ENCODE measurements at regions not wholly inside any gene's neighbourhood (a gene's known extent, or its start where the extent isn't known, plus 50 kb on each side); places are given as distances from the start of the nearest gene placed in this dataset.
"Not testable (repeated sequence)": the region's sequence is repeated elsewhere in the genome, so short reads cannot be mapped to it uniquely, and the experiment has no call there.

DNA sequence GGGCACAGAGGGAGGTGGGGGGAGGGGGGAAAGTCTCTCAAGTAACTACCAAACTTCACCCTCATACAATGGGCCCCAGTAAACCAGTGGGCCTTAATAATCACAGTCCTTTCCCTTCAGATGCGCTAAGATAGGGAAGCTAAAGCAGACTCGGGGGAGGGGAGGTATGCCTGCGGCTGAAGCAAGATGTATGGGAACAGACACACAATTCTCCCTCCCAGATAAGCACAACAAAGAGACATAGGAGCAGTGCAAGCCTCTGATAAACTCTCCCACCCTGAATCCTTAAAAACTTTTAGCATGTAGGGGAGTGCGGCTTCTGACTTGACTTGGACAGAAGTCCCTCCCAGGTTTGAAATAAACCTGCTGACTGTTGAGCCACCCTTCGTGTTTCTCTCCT is 54.7 kb downstream of the PROP1 start:
- DNase-seq = not testable (repeated sequence)

DNA sequence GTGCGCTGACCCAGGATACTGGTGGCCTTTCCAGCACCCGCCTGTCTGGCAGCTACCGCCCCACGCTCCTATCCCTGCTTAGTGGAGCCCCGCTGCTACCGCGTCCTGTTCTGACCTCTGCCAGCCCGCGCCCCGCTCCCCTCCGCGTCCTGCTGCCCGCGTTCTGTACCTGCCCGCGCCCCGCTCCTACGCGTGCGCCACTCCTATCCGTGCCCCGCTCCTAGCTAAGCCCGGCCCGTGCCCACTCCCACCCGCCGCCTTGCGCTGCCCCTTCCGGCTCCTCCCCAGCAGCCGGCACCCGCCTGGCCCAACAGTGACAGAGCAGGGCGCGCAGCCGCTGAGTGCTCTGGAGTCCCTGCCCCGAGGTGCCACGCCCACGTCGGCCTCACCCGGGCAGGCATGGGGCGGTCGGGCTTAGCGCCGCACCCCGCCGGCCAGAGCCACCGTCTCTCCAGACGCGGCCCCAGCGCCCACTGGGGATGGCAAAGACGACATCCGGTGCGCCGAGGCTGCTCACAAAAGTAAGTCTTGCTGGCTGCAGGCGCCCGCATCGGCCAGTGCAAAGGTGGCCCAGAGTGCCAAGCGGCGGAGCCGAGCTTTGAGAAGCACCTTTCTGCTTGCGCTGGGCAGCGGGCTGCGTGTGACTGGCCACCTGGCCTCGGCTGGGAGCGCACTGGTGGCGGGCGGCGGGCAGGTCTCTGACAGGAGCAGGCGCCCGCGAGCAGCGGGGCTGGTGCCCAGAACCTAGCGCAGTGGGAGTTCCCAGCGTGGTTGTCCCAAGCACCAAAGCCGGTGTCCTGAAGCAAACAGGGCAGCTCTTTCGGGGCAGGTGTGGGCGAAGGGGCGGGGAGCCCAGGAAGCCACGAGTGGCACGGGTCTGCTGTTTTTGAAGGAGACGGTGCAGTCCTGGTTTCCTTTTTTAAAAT is 56.5 kb downstream of the PROP1 start:
- not testable (repeated sequence) for DNase-seq

DNA sequence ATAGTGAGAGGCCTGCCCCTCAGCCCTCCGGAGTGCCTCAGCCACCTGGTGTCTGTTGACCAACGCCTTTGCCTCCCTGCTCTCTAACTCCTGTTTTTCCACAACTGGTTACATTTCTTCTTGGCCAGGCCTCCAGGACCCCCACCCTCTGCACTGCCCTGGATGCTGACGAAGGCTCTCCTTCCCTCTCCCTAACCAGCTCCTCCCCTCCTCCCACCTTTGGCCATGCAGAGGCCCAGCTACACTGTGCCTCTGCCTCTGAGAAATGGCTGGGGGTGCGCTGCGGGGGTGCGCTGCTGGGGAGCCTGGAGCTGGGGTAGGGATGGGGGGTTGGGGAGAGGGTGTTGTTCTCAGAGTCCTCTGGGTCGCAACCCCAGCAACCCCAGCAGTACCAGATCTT is 57.3 kb downstream of the PROP1 start:
- not testable (repeated sequence) for DNase-seq

DNA sequence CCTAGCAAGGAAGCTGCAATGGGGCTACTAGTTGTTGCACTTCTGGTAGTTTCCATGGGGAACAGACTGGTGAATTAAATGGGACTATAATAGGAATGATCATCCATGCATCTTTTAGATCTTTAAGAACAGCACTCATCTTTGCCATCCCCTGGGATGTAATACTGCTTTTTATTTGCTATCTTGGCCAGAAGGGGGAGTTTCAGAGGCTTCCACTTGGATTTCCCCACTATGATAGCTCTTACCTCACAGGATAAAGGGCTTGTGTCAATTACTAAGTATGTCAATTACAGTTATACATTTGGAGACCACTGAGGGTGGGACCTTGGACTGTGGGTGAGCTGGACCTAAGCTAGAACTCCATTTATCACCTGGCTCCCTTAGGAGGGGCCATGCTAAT is 61.8 kb downstream of the PROP1 start:
- not testable (repeated sequence) for DNase-seq

DNA sequence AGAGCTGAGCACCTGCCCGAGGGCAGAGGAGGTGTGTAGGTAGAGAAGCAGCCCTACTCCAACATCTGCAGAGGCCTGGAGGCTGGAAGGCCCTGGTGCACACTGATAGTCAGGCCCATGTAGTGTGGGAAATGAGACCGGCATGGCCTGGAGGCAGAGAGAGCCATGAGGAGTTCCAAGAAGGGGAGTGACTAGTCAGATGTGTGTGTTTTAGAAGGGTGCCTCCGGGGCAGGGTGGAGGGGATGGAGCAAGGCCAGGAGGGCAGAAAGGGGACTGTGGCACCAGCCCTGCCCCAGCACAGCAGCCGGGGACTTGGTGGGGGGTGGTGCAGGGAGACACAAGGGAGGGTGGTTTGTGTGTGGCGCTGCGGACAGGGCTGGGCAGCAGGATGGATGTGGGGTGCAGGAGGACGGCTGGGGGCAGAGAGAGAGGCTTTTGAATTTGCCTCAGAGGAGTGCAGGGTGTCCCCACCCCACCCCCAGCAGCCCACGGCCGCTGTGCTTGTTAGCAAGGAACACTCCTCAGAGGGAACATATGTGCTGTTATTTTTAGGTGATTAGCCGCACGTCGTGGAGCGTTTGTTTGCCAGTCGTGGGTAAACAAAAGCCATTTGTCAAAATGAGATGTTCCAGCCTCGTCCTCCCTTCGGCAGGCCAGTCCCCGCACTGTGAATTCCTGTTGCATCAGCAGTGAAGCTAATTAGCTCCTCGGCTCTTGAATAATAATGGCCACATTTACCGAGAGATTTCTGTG is 65.6 kb downstream of the PROP1 start:
- not testable (repeated sequence) for DNase-seq

DNA sequence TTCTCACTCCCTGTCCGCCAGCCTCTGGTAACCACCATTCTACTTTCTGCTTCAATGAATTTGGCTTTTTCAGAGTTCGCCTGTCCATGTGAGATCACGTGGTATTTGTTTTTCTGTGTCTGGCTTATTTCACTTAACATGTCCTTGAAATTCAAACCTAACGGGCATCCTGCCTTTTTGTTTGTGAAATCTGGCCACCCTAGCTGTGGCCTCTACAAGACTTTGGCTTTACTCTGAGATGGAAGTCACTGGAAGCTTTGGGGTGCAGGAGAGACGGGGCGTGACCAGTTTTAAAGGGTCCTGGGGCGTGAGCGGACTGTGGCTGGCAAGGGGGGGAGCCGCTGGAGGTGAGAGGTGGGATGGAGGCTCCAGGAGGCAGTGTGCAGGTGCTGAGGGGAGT is 66.4 kb downstream of the PROP1 start:
- DNase-seq = not testable (repeated sequence)

DNA sequence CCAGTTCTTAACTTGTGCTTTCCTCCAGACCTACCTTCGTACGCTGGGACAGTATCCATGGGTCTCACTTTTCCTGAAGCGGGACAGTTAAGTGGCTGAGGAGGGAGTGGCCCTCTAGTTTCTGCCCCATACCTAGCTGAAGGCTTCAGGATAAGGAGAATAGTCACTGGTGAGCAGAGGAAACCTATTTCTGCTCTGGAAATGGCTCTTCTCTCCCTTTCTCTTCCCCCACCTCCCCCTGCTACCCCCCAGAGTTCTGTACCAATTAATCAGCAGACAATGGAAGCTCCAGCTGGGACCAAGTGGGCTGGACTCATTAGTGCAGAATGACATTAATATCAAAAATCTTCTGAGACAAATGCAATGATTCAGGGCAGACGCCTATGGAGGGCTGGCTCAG is 68.5 kb downstream of the PROP1 start:
- DNase-seq = not testable (repeated sequence)

DNA sequence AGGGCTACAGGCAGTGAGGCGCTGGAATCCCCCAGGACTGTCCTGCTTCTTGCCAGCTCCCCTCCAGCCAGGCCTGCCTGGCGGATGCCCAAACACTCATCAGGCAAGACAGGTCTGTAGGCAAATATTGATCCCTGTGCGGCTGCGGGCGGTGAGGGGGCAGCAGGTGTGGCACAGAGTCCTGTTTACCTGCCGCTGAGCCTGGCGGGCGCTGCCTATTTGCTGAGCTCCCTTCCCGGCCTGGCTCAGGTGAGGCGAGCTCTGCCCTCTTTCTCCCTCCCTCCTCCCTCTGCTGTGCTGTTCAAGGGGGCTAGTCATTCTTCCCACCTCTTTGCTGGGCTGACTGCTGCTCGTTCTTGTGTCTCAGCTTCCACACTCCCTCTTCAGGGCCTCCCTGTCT is 71.5 kb downstream of the PROP1 start:
- DNase-seq = not testable (repeated sequence)

DNA sequence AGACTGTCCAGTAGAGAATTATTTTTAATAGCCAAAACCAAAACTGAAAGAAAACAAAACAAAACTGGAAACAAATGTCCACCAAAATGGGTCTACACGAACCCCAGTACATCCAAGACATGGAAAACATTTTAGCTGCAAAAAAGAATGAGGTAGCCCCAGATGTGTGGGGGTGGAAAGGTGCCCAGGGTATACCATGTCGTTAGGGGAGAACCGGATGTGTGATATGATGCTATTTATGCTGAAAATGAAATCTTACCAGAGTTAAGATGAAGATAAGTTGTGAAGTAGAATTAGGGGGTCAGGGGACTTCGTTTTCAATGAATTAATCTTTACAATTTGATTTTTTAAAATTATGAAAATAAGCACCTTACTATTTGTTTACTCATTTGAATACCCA is 72.2 kb downstream of the PROP1 start:
- DNase-seq = not testable (repeated sequence)

DNA sequence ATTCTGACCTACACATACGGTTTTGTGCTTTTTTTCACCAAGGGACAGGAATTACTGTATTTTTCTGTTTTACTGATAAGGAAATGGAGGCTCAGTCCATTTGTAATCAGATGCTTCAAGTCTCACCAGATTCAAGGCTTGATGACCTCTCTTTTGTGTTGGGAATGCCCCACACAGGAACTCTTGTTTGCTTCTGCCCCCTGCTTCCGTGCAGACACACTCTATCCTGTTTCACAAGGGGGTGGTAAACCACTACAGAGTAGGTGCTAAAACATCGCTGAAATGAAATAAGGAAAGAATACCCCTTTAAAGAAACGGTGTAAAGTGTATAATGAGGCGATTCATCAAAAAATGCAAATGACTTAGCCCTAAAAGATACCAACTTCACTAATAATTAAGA is 72.9 kb downstream of the PROP1 start:
- not testable (repeated sequence) for DNase-seq

DNA sequence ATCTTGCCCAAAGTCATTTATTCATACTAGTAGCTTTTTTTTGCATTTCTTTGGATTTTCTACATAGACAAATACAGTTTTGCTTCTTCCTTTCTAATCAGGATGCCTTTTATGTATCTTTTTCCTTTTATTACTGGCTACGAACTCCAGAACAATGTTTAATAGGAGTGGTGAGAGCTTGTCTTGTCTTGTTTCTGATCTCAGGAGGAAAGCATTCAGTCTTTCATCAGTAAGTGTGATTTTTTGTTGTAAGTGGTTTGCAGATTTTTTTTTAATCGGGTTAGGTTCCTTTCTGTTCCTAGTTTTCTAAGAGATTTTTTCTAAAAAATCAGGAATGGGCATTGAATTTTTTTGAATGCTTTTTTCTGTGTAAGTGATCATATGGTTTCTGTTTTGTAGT is 86.8 kb downstream of the PROP1 start:
- not testable (repeated sequence) for DNase-seq

DNA sequence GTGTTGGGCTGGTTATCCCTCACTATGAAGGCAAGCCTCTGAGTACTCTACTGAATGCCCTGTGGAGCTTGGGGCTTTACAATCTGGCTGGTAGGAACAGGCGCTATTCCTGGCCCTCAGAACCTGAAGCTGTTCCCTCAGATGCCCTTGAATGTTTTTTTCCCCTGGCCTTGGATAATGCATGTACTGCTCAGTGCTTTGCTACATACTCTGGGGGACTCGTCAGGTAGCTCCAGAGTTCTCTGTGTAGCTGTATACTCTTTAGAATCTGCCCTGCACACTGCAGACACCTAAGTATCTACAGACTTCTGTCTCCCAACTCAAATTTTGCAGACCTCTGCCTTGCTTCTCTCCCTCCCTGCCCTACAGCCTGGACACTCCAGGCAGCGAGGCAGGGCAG is 93.2 kb downstream of the PROP1 start:
- not testable (repeated sequence) for DNase-seq

DNA sequence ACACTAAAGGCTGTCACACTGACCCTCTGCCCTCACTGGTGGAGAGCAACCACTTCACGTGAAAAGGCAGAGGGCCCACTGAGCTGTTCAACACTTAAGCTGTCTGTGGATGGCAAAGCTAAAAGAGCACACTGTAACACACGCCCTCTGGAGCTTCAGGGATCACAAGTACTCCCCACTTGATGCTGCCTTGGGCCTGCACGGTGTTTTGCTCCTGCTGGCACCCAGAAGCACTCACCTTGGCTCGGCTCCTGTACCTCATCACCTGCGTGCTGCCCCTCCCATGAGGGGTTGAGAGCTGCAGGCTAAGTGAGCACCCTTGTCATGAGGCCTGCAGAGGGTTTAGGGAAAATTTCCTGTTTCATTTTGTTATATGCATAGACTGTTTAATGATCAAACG is 96.0 kb downstream of the PROP1 start:
- DNase-seq = peak; percentile 35

DNA sequence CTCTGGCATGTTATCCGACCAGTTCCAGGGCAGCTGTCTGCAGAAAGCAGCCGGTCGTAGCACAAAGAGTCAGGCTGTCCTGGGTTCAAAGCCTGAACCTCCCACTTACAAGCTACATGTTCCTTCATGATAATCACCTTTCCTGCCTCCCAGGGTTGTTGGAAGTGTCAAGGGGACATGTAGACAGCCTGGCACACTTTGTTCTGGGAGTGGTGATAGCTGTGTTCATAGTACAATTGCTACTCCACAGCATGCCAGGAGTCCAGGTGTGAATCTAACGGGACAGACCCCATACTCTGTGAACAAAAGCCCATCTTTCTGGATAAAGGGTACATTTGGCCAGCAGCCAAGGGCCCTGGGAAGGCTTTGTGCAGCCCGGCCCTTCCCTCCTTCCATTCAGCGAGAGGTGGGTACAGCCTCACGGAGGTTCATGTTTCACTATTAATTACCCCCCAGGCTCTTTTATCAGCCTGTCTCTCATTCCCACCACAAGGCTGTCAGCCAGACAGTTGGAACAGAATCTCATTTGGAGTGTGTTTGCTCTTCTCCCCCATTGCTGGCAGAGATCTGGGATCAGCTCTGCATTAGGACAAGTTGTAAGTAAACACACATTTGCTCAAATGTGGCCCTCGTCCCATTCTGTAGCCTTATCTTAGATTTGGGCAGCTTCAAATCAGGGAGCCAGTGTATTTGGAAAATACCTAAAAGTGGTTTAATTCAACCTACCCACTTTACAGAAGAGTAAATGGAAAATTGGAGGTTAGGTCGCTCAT is 101.2 kb downstream of the PROP1 start:
- not testable (repeated sequence) for DNase-seq

DNA sequence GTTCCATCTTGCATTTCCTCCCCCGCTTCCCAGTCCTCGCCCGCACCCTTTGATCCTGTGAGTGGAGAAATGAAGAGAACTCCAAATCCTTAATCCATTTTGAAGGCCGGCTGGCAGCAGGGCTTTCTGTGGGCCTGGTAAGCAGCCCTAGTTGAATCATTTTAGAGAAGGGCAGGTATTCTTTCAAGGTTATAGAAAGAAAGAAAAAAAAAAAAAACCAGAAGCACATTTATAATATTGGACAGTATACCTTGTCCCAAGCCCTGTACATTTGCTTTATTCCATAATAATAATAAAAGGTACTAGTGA is 103.7 kb downstream of the PROP1 start:
- DNase-seq = not testable (repeated sequence)

DNA sequence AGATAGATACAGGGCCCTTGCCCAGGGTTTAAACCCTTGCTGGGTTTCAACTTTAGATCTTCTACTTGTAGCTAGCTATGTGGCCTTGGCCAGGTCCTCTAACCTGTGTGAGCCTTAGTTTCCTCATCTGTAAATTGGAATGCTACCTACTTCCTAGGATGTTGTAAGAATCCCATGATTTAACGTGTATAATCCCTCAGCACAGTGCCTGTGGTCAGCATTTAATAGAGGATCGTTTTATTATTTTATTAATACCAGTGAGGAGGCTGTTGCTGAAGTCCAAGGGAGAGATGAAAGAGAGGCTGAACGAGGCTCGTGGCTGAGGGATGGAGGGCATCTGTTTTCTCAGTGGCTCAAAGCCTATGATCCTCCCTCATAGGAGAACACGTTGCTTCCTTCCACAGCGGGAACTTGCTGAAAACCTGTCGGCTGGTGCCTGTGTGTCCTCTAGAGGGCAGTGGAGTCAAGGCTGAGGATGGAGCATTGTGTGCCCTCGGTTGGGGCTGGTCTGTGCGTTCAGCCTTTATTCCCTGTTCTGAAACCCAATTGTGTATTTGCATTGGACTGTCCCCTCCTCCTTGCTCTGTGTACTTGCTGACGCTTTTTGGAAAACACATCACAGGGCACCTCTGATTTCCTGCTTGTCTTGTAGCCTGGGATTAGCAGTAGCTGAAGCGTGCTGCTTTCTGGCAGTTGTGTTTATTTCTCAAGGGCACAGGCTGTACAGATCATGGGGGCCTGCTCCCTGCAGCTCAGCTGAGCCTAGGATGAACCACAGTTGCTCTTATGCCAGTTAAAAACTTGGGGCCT is 104.3 kb downstream of the PROP1 start:
- DNase-seq = not testable (repeated sequence)

DNA sequence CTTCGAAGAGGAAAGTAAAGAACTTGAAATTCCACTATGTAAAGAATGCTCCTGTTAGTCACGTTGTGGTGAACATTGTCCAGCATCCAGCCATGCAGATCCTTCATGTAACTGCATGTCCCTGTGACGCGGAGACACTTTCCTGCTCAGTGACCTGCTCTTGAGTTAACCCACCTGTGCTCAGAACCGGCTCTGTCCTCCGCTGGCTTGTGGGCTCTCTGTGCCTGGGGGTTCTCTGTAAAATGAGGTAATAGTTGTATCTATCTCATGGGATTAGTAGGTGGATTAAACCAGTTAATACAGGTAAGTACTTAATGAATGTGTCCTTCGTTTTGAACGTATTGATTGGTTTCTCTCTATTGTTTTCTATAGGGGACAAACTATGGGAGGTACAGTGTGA is 100.6 kb upstream of the FAM153A start:
- not testable (repeated sequence) for DNase-seq

DNA sequence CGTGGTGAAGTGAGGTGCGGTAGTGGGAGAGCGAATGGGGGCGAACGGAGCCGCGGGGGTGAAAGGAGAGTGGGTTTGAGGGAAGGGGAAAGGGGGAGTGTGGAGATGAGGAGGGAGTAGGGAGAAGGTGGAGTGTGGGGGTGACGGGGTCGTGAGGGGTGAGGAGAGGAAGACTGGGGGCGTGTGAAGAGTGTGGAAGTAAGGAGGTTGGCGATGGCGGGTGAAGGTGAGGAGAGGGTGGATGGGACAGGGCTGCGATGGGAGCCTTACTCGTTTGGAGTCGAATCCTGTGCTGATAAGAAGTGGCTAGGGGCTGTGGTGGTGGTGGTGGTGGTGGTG is 93.2 kb upstream of the FAM153A start:
- DNase-seq = not testable (repeated sequence)

DNA sequence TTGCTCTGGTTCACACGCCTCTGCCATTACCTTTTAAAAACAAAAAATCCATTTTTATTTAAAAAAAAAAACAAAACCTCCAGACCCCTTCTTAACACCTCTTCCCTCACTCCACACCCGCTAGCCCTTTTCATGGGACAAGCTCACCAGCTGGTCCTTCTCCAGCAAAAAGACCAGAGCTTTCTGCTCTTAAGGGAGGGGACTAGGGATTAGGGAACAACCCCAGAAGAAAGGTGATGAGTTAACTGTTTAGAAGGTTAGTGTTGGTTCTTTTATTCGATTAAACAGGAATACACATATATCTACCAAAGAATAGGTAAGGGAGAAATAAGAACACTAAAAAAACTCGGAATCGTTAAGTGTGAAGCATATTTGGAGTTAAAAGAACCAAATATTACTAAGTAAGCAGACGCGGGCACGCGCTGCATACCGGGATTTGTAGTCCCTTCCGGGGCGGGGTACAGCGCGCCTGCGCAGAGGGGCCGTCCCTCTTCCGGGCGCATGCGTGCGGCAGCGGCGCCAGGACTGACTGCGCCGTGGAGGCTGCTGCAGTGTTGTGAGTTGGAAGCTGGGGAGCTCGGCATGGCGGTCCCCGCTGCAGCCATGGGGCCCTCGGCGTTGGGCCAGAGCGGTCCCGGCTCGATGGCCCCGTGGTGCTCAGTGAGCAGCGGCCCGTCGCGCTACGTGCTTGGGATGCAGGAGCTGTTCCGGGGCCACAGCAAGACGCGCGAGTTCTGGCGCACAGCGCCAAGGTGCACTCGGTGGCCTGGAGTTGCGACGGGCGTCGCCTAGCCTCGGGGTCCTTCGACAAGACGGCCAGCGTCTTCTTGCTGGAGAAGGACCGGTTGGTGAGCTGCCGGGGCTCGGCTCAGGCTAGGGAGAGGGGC is 92.6 kb upstream of the FAM153A start:
- DNase-seq = not testable (repeated sequence)

DNA sequence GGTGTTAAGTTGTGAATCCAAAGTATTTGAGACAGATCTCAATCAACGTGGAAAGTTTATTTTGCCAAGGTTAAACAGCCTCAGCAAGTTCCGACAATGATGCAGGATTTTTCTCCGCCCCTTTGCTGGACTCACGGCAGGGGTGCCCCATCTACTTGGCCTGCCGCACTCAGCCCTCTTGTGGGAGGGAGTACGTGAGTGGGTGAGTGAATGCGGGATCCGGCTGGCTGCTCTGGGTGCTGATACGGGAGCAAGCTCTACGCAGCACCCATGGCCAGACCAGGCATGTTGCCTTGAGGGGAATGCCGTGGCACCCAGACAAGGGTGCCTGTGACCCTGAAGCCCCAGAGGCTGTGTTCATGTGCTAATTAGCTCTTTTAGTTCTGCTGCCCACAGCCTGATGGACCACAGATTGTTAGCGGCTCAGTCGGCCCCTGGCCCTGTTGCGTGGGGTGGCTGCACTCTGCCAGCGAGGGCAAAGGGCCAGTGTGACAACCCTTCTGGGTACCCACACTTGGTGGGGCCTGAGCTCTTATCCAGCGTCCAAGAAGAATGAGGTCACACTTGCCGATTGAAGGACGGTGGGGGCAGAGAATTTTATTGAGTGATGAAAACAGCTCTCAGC is 81.2 kb upstream of the FAM153A start:
- not testable (repeated sequence) for DNase-seq

DNA sequence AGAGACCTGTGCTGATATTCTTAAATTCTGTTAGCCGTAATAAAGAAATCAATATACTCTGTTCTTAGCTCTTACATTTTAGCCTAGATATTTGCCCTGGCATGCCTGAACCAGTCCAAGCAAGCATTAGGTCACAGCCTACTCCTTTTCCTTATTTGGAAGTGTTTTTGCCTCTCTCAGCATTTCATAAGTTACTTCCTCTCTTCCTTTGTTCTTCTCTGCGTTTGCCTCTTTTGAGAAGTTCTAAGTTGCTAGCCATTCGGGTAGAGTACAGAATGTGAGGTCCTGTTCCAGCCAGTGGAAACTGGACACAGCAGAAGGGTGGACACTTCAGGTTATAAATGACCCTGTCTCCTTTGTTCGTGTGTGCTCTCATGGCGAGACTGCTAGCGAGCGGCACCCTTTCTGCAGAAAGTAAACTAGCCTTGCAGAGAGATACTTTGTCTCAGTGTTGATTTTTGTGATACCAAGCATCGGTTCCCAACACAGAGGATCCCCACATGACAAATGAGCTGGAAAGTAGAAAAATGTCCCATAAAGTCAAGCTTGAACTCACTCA is 75.0 kb upstream of the FAM153A start:
- DNase-seq = not testable (repeated sequence)
